NCI-H146 treated with DMSO at 0.1 percent for 48 hours (cell line): ENCODE measurements at regions not wholly inside any gene's neighbourhood (a gene's known extent, or its start where the extent isn't known, plus 50 kb on each side); places are given as distances from the start of the nearest gene placed in this dataset.
A peak's percentile ranks its signal among the peaks of the same experiment; 100 is the strongest.

Experiments
- DNase-seq: peaks from one replicate; lab custom pipeline; 2025; ENCODE audit not compliant: unreplicated experiment; lab: John Stamatoyannopoulos, UW

DNA sequence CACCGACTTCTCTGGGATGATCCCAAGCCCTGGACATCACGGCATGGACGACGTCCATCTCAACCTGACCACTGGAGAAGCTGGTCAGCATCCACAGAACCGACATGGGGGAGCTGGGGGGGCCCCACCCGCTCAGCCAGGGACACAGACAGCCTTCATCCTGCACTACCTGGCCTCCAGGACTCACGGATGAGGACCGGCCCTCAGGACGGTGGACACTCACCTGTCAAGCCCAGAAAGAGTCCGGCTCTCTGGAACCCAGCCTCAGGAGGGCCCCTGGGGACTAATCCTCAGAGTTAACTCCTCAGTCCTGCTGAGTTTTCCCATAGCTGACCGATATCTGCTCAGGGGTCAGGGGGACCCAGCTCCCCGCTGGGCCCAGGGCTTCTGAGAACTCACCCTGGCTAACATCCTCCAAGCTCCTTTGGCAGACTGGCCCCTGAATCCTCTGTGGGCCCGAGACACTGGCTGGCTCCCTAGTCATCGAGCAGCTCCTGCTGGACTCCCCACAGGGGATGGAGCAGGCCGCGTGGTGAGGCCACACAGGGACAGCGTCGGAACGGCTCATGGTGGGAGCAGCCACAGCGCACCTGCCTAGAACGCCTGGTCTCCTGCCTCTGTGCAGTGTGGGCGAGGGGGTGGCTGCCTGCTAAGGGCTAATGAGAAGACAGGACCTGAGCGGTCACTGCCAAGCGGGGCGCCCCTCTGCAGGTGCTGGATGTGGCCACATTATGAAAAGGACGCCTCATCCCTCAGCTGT is 649.2 kb downstream of the BRD1 start:
- DNase-seq = no peak

DNA sequence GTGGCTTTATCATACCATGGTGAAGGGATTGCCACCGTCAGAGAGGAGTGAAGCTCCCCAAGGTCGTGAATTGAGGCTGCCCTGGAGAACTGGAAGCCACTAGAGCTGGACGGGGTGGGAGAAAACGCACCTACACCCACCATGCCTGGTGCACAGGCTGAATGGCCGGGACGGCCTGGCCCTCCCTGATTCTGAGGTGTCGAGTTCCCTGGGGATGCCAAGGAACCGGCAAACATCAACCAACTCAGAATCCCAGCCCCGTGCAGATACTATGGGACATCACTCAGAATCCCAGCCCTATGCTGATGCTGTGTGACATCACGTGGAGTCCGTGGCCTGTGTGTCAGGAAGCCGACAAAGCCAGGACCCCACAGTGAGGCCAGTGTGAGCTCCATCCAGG is 650.0 kb downstream of the BRD1 start:
- DNase-seq = no peak

DNA sequence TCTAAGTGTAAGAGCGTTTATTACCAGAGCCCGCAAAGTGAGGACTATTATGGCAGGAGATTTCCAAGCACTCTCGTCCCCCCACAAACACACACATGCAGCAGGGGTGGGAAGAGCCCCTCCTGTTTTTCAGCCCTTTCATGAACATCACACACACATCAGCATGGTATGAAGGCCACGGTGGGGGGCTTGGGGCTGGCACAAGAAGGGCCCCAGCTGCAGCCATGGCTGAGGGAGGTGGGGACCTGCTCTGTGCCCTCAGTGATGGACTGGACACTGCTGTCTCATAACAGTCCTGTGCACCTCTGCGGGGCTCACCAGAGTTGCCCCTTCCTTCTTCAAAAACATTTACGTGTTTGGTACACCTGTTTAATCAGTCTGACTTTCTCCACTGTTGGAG is 650.7 kb downstream of the BRD1 start:
- DNase-seq = no peak

- no peak for DNase-seq
Observed at GRCh38 chr22:49170053-49170452, 657.6 kb downstream of the BRD1 start.

DNA sequence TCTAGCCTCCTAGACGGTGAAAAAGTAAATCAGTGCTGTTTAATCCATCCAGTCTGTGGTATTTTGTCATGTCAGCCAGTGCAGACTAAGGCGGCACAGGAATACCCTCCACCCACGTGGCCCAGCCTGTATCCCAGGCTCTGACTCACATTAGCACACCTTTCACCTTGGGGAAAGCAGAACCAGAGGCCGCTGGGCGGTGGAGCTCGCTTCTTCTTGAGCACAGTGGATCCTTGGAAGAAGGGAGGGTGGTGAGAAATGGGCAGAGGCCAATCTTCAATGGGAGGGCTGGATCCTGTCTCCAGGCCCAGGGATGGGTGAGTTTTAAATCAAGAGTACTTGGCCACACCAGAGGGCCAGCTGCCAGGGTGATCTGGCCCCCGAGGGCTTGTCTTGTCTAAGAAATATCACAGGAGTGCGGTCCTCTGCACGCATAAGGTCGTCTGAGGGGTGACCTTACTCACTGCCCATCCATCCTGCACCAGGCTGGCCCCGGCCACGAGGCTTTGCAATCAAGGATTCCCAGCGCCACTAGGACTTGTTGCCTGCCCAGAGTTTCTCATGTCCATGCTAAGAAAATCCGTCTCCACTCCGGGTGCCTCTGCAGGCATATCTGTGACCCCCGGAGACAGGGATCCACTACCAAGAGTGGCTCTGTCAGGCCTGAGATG is 658.5 kb downstream of the BRD1 start:
- no peak for DNase-seq

GRCh38 chr22:49168219-49168813 is 659.4 kb downstream of the BRD1 start:
- no peak for DNase-seq

DNA sequence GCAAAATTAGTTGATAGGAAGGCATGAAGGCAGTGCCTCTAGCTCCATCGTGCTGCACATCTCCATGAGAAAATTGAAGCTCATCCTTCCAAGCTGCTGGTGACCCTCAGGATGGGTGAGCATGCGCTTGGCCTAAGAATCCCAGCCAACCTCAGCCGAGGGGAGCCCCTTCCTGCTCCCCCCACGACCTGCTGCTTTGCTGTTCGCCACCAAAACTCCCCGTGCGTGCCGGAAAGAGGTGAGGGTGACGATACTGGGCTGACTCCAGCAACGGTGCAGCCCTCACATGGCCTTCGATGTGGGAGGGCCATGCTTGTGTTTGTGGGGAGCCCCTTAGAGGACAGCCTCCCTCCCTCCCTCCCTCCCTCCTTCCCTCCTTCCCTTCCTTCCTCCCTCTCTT is 660.9 kb downstream of the BRD1 start:
- DNase-seq = no peak

DNA sequence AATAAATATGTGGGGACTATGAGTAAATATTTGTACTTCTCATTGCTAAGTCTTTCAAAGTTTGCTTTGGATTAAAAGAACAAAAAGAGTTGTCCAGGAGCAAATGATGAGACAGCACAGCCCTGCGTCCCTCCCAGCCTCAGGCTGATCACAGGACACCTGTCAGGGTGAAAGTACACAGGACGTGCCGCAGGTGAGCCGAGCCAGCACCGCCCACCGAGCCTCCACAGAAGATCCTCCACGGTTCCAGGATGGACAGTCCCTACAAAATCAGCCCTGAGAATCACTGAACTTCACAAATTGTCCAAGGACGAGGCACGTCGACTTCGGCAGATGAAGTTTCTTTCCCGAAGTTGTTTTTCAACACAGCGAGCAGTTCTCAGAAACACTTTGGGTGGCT is 661.5 kb downstream of the BRD1 start:
- DNase-seq = no peak

GRCh38 chr22:49164773-49165320 is 662.8 kb downstream of the BRD1 start:
- DNase-seq = no peak

DNA sequence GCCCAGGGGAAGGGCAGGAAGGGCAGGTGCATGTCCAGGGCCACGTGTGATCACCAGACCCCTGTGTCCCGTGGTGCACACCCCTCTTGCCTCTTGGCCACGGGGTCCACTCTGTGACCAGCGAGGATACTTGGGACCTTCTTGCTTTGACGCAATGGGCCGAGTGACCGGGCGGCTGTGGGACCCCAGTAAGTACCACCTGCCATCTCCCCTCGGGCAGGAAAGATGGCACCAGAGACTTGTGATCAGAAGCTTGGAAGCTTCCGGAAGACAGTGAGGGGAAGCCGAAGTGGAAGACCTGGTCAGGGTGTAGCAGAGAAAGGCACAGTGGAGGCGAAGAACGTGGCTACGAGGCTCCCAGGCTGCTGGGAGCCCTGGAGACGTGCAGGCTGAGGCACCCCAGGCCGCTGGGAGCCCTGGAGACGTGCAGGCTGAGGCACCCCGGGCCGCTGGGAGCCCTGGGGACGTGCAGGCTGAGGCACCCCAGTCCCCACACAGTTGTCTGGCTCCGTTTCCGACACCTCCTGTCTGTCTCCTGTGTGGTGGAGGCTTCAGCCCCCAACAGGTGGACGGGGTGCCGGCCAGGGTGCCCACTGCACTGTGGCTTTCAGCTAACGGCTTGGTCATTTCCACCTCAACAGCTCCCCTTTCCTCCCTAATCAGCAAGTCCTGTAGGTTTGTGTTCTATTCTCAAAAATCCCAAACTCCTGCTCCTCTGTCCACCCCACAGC is 663.5 kb downstream of the BRD1 start:
- no peak for DNase-seq

DNA sequence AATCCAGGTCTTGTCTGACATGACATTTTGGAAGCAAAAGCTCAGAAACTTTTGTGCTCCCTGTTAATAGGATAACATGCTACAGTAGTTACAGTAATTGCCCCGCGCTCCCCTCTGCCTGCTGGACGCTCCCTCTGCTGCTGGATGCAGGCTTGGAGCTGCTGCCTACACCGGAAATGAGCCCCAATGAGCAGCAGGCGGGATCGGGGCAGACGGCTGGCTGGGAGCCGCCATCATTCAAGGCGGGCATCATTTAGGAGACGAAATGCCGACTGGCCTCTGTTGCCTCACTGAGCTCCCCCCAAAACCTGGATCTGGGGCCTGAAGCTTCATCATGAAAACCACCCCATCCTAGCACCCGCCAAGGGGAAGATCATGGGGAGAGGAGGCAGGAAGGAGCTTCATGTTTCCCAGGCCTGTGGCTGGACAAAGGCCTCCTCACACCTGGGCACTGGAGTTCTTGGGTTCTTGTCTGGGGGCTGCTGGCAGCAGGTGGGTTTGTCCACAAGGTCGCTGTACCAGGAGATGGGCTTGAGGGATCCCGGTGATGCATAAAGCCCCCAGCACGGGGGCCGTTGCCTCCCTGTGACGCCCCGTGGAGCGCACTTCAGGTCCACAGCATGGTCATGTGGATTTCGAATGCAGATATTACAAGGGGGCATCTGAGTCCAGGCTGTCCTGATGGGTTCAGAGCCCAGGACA is 664.3 kb downstream of the BRD1 start:
- DNase-seq = no peak

- DNase-seq = no peak
Observed at GRCh38 chr22:49162841-49163240, 664.8 kb downstream of the BRD1 start.

DNA sequence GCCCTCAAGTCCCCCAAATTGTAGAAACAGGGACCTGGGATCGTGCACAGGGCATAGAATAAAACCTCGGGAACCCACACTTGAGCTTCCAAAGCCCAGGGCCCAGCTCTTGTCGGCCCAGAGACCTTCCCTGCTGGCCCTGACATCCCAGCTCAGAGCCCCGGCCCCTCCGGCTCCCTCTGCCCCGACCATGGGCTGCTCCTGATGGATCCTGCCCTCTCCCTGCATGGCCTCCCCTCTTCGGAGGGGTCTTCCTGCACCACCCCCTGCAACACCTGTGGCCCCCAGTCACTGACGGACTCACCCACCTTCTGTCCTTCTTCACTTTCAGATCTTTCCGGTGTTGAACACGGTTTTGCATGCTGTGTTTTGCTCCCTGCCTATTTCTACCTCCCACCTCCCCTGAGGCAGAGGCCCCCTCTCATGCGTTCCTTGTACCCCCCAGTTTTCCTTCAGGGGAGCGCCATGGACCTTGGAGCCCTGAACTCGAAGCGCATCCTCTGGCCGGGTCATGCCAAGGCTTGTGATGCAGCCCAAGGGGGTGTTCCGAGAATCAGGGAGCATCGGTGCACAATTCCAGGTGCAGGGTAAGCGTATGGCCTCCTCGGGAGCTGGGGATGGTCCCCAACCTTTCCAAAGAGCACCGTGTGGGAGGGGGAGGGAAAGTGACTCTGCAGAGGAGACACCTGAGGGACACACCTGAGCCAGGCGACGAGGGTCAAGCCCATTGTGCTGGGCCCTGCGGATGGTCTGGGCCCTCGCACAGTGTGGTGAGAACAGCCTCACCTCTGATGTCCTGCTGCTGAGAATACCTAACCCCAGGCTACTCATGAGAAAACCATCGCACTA is 666.4 kb downstream of the BRD1 start:
- DNase-seq = no peak

DNA sequence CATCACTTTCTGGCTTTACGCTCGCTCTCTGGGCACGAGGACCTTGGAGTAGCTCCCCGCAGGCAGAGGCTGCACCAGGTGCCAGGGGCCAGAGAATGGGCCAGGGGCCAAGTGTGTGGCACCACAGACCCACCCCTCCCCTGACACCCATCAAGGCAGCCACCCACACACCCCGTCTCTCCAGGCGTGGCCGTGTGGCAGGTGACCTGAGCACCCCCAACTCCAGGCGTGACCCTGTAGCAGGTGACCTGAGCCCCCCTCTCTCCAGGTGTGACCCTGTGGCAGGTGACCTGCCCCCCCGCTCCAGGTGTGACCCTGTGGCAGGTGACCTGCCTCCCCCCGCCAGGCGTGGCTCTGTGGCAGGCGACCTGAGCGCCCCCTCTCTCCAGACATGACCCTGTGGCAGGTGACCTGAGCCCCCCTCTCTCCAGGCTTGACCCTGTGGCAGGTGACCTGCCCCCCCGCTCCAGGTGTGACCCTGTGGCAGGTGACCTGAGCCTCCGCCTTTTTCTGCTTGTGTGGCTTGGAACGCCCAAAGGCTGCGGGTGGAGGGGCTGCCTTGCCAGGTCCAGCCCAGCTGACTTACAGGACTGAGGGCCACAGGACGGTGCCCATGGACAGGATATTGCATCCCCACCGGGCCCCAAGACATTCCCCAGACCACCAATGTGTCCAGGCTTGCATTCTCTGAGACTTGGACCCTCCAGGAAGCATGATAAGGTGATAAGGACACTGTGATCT is 667.2 kb downstream of the BRD1 start:
- no peak for DNase-seq

DNA sequence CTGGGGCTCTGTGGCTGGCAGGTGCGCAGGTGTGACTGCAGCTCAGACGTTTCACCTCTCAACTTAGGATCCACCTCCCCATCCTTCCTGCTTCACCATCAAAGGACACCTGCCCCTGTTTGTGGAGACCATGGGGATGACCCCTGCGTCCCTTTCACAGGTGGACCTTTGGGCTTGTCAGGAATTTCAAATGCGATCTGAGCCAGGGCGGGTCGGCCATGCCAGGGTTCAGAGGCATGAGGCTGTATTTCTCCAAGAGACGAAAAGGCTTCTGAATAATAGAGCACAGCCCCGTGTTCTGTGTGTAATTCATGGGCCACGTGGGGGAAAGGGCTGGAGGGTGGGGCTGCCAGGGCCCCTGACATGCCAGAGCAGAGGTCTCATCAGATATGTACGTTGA is 668.0 kb downstream of the BRD1 start:
- peak; percentile 33 for DNase-seq

- no peak for DNase-seq
Observed at GRCh38 chr22:49158741-49159564, 668.7 kb downstream of the BRD1 start.

DNA sequence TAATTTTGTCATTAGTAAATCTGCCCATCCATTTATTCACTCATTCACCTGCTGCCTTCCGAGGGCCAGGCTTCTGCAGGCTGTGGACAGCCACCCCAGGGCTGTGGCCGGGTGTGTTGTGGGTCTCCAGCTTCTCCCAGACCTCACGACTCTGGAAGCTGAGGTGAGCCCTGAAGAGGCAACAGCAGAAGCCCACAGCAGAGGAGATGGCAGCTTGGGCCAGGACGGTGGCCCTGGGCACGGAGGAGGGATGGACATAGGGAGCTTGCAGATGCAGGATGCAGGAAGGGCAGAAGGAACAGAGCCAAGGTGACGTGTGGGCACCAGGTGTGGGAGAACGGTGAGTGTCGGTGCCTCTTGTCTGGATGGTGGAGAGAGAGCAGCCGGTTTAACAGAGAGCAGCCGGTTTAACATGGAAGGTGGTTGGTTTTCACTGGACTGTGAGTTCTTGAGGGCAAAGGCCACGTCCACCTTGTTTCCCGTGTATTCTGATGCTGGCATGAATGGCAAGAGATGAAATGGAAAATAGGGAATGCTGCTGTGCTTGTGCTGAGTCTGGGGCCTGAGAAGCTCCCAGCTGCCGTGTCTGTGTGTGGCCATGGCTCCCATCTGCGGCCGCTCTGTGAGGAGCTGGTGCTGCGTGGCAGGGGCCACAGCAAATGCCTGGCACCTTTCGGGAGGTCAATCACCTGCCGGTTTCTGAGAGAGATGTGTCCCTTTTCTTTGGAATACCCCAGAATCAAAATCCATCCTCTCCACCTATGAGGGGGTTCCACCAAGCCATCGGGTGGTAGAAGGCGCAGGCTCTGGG is 669.9 kb downstream of the BRD1 start:
- no peak for DNase-seq
